ENCODE measurements at regions not wholly inside any gene's neighbourhood (a gene's known extent, or its start where the extent isn't known, plus 50 kb on each side); places are given as distances from the start of the nearest gene placed in this dataset.

DNA sequence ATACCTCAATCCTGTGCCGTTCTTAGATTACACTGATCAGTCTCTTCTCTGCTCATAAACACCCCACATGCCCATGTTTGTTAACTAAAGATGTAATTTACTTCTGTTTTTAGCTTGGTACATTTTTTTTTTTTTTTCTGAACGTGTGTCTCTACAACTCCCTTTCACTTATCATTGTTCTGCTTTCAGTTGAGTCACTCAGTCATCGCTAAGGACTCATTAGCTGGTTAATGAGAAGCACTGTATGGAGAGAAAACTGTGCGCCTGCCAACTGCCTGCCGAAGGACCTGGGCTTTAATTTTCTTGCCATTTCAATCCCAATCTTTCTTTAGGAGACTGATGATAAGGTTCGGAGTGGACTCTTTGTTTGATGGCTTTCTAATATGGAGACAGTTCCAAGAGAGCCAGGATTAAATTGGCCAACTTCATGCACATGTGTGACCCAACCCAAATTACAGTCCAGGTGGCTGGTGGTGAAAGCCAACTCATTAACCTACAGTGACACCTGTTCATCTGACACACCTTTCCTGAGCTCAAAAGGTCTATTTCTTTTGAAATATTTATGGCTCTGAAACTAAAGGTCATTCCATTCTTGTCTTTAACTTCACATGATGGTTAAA, 334.1 kb downstream of the BCKDHB start:
- Histone ChIP-seq H3K9me3 (ENCODE audit: low read length) (no peaks in the 10 kb centered on the region), H3F3A (ENCODE audit: insufficient read depth, low read length, poor library complexity, severe bottlenecking) (no peaks in the 10 kb centered on the region), H3K79me2 (replicated peaks; ENCODE audit: insufficient read depth, low read length) (no peaks in the 10 kb centered on the region), H2AFZ (ENCODE audit: low read depth, low read length) (no peak overlapping the region), H3K4me2 (ENCODE audit: low read length) (no peak overlapping the region), H3K9ac (ENCODE audit: low read length) (no peak overlapping the region), H4K20me1 (ENCODE audit: insufficient read depth) (no peaks in the 10 kb centered on the region), H3K9me2 (ENCODE audit: insufficient read depth, low read length) (no peaks in the 10 kb centered on the region), H3K36me3 (ENCODE audit: insufficient read depth, low read length) (no peaks in the 10 kb centered on the region), H3K27ac (ENCODE audit: low read length) (no peak overlapping the region), H3K4me3 (ENCODE audit: low read length) (no peak overlapping the region), H3K27me3 (ENCODE audit: insufficient read depth, low read depth, low read length) (no peaks in the 10 kb centered on the region)
- TF ChIP-seq EZH2 (IDR thresholded peaks at IDR 0.05; ENCODE audit: borderline replicate concordance, insufficient read depth, low read length, poor library complexity, severe bottlenecking) (no peak), MXI1 (conservative IDR thresholded peaks at IDR 0.05; ENCODE audit: poor library complexity, severe bottlenecking) (no peak), RAD21 (conservative IDR thresholded peaks at IDR 0.05) (no peak), TAF1 (IDR thresholded peaks at IDR 0.05; ENCODE audit: low read depth) (no peak), SMC3 (conservative IDR thresholded peaks at IDR 0.05; ENCODE audit: poor library complexity) (no peak), POLR2AphosphoS5 (IDR thresholded peaks at IDR 0.05) (no peak), EP300 (conservative IDR thresholded peaks at IDR 0.05; ENCODE audit: poor library complexity, severe bottlenecking) (no peak)
- TF ChIP-seq, protein P1, sequence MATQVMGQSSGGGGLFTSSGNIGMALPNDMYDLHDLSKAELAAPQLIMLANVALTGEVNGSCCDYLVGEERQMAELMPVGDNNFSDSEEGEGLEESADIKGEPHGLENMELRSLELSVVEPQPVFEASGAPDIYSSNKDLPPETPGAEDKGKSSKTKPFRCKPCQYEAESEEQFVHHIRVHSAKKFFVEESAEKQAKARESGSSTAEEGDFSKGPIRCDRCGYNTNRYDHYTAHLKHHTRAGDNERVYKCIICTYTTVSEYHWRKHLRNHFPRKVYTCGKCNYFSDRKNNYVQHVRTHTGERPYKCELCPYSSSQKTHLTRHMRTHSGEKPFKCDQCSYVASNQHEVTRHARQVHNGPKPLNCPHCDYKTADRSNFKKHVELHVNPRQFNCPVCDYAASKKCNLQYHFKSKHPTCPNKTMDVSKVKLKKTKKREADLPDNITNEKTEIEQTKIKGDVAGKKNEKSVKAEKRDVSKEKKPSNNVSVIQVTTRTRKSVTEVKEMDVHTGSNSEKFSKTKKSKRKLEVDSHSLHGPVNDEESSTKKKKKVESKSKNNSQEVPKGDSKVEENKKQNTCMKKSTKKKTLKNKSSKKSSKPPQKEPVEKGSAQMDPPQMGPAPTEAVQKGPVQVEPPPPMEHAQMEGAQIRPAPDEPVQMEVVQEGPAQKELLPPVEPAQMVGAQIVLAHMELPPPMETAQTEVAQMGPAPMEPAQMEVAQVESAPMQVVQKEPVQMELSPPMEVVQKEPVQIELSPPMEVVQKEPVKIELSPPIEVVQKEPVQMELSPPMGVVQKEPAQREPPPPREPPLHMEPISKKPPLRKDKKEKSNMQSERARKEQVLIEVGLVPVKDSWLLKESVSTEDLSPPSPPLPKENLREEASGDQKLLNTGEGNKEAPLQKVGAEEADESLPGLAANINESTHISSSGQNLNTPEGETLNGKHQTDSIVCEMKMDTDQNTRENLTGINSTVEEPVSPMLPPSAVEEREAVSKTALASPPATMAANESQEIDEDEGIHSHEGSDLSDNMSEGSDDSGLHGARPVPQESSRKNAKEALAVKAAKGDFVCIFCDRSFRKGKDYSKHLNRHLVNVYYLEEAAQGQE (IDR thresholded peaks at IDR 0.05; ENCODE audit: borderline replicate concordance): no peak
- TF ChIP-seq, protein P2, sequence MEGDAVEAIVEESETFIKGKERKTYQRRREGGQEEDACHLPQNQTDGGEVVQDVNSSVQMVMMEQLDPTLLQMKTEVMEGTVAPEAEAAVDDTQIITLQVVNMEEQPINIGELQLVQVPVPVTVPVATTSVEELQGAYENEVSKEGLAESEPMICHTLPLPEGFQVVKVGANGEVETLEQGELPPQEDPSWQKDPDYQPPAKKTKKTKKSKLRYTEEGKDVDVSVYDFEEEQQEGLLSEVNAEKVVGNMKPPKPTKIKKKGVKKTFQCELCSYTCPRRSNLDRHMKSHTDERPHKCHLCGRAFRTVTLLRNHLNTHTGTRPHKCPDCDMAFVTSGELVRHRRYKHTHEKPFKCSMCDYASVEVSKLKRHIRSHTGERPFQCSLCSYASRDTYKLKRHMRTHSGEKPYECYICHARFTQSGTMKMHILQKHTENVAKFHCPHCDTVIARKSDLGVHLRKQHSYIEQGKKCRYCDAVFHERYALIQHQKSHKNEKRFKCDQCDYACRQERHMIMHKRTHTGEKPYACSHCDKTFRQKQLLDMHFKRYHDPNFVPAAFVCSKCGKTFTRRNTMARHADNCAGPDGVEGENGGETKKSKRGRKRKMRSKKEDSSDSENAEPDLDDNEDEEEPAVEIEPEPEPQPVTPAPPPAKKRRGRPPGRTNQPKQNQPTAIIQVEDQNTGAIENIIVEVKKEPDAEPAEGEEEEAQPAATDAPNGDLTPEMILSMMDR (IDR thresholded peaks at IDR 0.05; ENCODE audit: poor library complexity, severe bottlenecking): no peak

DNA sequence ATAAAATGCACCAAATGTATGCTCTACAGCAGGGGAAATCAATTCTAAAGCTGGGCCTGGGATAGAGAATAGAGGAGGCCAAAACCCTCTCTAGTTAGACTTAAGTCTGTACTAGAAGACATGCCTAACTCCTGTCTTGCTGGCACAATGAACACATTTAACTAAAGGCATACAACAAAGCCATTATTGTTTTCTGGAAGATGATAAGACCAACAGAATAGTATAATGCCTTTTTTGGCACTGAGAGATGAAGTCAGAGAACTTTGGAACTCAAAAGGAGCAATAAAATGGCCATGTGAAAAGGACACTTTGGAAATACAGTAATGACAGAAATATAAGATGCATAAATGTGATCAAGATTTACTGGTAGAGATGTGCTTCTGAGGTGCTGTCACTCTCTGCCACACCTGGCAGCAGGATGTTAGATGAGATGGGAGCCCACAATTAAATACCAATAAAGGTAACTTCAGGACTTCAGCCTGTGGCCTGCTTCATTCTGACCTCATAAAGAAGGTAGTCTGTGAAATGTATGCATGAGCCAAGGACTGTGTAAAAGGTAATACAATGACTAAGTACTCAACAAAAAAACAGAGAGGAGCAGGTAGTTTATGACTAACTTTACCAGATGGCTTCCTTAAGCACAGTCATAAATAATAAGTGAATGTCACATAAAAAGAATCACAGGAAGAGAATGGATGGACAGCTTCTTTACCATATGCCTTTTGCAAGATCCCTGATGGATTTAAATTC, 333.4 kb downstream of the BCKDHB start:
- H3K27ac ChIP-seq (ENCODE audit: low read length): no peak overlapping the region
- no peaks in the 10 kb centered on the region for H3F3A ChIP-seq (ENCODE audit: insufficient read depth, low read length, poor library complexity, severe bottlenecking)
- H4K20me1 ChIP-seq (ENCODE audit: insufficient read depth): no peaks in the 10 kb centered on the region
- no peaks in the 10 kb centered on the region for H3K9me2 ChIP-seq (ENCODE audit: insufficient read depth, low read length)
- no peak overlapping the region for H3K4me2 ChIP-seq (ENCODE audit: low read length)
- H3K36me3 ChIP-seq (ENCODE audit: insufficient read depth, low read length): no peaks in the 10 kb centered on the region
- H3K4me3 ChIP-seq (ENCODE audit: low read length): no peak overlapping the region
- no peaks in the 10 kb centered on the region for H3K9me3 ChIP-seq (ENCODE audit: low read length)
- H2AFZ ChIP-seq (ENCODE audit: low read depth, low read length): no peak overlapping the region
- TF ChIP-seq MXI1 (conservative IDR thresholded peaks at IDR 0.05; ENCODE audit: poor library complexity, severe bottlenecking) (no peak), TAF1 (IDR thresholded peaks at IDR 0.05; ENCODE audit: low read depth) (no peak), SMC3 (conservative IDR thresholded peaks at IDR 0.05; ENCODE audit: poor library complexity) (no peak), EZH2 (IDR thresholded peaks at IDR 0.05; ENCODE audit: borderline replicate concordance, insufficient read depth, low read length, poor library complexity, severe bottlenecking) (no peak), RAD21 (conservative IDR thresholded peaks at IDR 0.05) (no peak), EP300 (conservative IDR thresholded peaks at IDR 0.05; ENCODE audit: poor library complexity, severe bottlenecking) (no peak), POLR2AphosphoS5 (IDR thresholded peaks at IDR 0.05) (no peak)
- TF ChIP-seq, protein P1 (IDR thresholded peaks at IDR 0.05; ENCODE audit: borderline replicate concordance): no peak
- TF ChIP-seq, protein P2 (IDR thresholded peaks at IDR 0.05; ENCODE audit: poor library complexity, severe bottlenecking): no peak
- H3K27me3 ChIP-seq (ENCODE audit: insufficient read depth, low read depth, low read length): no peaks in the 10 kb centered on the region
- no peak overlapping the region for H3K9ac ChIP-seq (ENCODE audit: low read length)
- no peaks in the 10 kb centered on the region for H3K79me2 ChIP-seq (replicated peaks; ENCODE audit: insufficient read depth, low read length)
